ENCODE measurements at regions not wholly inside any gene's neighbourhood (a gene's known extent, or its start where the extent isn't known, plus 50 kb on each side); places are given as distances from the start of the nearest gene placed in this dataset.

DNA sequence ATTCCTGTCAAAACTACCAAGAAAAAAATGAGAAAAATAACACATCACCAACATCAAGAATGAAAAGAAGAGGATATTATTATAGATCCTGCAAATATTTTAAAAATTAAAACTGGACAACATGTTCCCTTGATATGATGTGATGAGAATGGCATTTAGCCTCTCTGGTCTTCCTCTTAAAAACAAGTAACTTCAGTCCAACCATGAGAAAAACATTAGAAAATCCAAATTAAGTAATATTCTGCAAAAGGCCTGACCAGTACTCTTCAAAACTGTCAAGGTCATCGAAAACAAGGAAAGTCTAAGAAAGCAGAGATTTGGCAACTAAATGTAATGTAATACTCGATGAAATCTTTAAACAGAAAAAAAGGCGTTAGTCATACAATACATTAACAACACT, 167.1 kb upstream of the SNX2 start:
- no peaks in the 10 kb centered on the region for H3K27me3 ChIP-seq (ENCODE audit: insufficient read depth, low read length)
- H3K79me2 ChIP-seq (ENCODE audit: insufficient read depth, low read length), result no peaks in the 10 kb centered on the region
- no peaks in the 10 kb centered on the region for H3K4me1 ChIP-seq (ENCODE audit: control insufficient read depth in 1 of 2, insufficient read depth in 2 of 2, low read length in 2 of 2)
- no peak overlapping the region for H3K4me3 ChIP-seq (replicated peaks in 1 of 2; ENCODE audit: low read depth in 1 of 2, low read length in 2 of 2)
- no peak overlapping the region for H3K9ac ChIP-seq (ENCODE audit: low read length)
- ChIA-PET CTCF (no interaction called here), POLR2A (no interaction called here), RAD21 (ENCODE audit: low non-redundant PET in 1 of 2, low total read pairs in 2 of 2, uncharacterized antibody in 2 of 2, unreplicated experiment in 2 of 2) (no interaction called here)
- H3K36me3 ChIP-seq (ENCODE audit: control insufficient read depth in 1 of 2, insufficient read depth in 2 of 2, low read length in 2 of 2), result no peaks in the 10 kb centered on the region
- H3K27ac ChIP-seq (ENCODE audit: low read depth, low read length), result no peak overlapping the region
- TF ChIP-seq ZFX (IDR thresholded peaks at IDR 0.05), result no peak
- TF ChIP-seq RAD21 (IDR thresholded peaks at IDR 0.05; ENCODE audit: low read depth), result no peak
- TF ChIP-seq, protein P1, sequence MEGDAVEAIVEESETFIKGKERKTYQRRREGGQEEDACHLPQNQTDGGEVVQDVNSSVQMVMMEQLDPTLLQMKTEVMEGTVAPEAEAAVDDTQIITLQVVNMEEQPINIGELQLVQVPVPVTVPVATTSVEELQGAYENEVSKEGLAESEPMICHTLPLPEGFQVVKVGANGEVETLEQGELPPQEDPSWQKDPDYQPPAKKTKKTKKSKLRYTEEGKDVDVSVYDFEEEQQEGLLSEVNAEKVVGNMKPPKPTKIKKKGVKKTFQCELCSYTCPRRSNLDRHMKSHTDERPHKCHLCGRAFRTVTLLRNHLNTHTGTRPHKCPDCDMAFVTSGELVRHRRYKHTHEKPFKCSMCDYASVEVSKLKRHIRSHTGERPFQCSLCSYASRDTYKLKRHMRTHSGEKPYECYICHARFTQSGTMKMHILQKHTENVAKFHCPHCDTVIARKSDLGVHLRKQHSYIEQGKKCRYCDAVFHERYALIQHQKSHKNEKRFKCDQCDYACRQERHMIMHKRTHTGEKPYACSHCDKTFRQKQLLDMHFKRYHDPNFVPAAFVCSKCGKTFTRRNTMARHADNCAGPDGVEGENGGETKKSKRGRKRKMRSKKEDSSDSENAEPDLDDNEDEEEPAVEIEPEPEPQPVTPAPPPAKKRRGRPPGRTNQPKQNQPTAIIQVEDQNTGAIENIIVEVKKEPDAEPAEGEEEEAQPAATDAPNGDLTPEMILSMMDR (IDR thresholded peaks at IDR 0.05 in 2 of 3, conservative IDR thresholded peaks at IDR 0.05 in 1 of 3; ENCODE audit: borderline replicate concordance in 1 of 3, insufficient read depth in 1 of 3, low read depth in 2 of 3, low read length in 2 of 3), result no peak
- TF ChIP-seq MAX (IDR thresholded peaks at IDR 0.05), result no peak
- no peak for TF ChIP-seq FOSL1 (IDR thresholded peaks at IDR 0.05; ENCODE audit: low read depth)
- no peak for TF ChIP-seq ZNF274 (IDR thresholded peaks at IDR 0.05; ENCODE audit: low read depth, low read length)
- no peak for TF ChIP-seq SP1 (IDR thresholded peaks at IDR 0.05; ENCODE audit: low read depth)
- TF ChIP-seq, protein P2, sequence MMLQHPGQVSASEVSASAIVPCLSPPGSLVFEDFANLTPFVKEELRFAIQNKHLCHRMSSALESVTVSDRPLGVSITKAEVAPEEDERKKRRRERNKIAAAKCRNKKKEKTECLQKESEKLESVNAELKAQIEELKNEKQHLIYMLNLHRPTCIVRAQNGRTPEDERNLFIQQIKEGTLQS (IDR thresholded peaks at IDR 0.05), result no peak
- TF ChIP-seq POLR2A (IDR thresholded peaks at IDR 0.05; ENCODE audit: borderline replicate concordance, extremely low read depth, insufficient read depth, insufficient read length), result no peak
- no peak for TF ChIP-seq EZH2phosphoT487 (IDR thresholded peaks at IDR 0.05; ENCODE audit: borderline replicate concordance)
- no peak for TF ChIP-seq YY1 (IDR thresholded peaks at IDR 0.05; ENCODE audit: extremely low read depth, insufficient replicate concordance, low read depth, low read length)
- TF ChIP-seq, protein P3, sequence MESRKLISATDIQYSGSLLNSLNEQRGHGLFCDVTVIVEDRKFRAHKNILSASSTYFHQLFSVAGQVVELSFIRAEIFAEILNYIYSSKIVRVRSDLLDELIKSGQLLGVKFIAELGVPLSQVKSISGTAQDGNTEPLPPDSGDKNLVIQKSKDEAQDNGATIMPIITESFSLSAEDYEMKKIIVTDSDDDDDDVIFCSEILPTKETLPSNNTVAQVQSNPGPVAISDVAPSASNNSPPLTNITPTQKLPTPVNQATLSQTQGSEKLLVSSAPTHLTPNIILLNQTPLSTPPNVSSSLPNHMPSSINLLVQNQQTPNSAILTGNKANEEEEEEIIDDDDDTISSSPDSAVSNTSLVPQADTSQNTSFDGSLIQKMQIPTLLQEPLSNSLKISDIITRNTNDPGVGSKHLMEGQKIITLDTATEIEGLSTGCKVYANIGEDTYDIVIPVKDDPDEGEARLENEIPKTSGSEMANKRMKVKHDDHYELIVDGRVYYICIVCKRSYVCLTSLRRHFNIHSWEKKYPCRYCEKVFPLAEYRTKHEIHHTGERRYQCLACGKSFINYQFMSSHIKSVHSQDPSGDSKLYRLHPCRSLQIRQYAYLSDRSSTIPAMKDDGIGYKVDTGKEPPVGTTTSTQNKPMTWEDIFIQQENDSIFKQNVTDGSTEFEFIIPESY (IDR thresholded peaks at IDR 0.05; ENCODE audit: extremely low read depth, insufficient replicate concordance, low read length), result no peak
- no peak for TF ChIP-seq CBX3 (IDR thresholded peaks at IDR 0.05; ENCODE audit: low read depth)
- TF ChIP-seq ELF1 (IDR thresholded peaks at IDR 0.05; ENCODE audit: borderline replicate concordance, low read depth), result no peak
- no peak for TF ChIP-seq SIN3A (IDR thresholded peaks at IDR 0.05; ENCODE audit: low read depth)
- no TSS peak for BruUV-seq (replicated peaks)
- no peak for DNase-seq (ENCODE audit: low read depth, low spot score)
- H3K9me3 ChIP-seq (ENCODE audit: control insufficient read depth in 1 of 2, insufficient read depth in 1 of 2, low read depth in 1 of 2, low read length in 2 of 2), result no peaks in the 10 kb centered on the region
- no peak overlapping the region for H3K4me2 ChIP-seq (ENCODE audit: low read length)
- H3K9me2 ChIP-seq (ENCODE audit: insufficient read depth), result no peaks in the 10 kb centered on the region
- no peak for ATAC-seq
- no peak overlapping the region for H2AFZ ChIP-seq (ENCODE audit: low read depth, low read length, poor library complexity, severe bottlenecking)
- intact Hi-C loops (cut with micrococcal nuclease), result no loop called here
- H4K20me1 ChIP-seq (ENCODE audit: insufficient read depth), result no peaks in the 10 kb centered on the region
